HG03521 (cell line): ENCODE measurements at regions not wholly inside any gene's neighbourhood (a gene's known extent, or its start where the extent isn't known, plus 50 kb on each side); places are given as distances from the start of the nearest gene placed in this dataset.
"Not testable (repeated sequence)": the region's sequence is repeated elsewhere in the genome, so short reads cannot be mapped to it uniquely, and the experiment has no call there.

ENCODE experiments used
- ATAC-seq: cut with Tn5 transposase; IDR thresholded peaks from one replicate; pipeline ENCODE4 v1.9.1; 2021; ENCODE audit warnings: mild to moderate bottlenecking, moderate library complexity; ENCODE audit not compliant: unreplicated experiment

DNA sequence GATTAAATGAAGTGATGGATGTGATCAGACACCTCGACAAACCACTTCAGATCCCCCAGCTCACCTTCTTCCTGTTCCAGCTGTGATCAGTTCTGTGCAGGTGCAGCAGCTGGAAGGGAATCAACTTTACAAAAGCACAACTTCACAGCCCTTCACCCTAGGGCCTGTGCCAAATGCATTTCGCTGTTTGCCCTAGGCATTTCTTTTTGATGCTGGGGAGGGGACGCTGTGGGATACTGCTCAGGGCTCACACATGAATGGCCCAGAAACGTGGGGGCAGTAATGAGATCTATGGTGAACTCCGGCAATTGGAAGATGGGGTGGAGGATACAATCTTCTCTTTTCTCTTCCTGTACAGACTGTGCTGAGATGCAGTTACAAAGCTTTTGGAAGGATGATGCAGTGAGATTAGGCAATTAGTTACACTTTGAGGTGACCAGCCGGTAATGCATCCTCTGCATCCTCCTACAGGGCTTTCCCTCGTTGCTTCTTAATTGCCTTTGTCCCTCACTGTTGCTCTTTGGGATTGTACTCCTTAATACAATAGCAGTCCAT lies 215.1 kb upstream of the PITX2 start:
- ATAC-seq: no peak

DNA sequence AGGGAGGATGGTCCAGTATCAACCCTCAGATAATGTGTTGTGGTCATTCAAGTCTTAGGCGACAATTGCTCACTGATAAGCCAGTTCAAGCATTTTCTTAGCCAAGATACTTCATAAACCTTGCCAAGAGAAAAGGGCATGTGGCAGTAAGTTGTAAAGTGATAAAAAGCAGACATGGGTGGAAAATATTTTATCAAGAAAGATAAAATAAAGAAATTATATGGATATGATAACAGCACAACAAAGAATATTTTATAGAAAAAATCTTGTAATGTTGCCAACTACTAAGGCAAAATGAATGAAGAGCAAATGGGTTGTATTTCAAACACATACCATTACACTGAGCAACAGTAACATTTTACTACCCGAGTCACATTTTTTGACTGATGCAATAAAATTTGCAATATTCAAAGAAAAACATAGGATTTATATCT lies 217.4 kb upstream of the PITX2 start:
- no peak for ATAC-seq

DNA sequence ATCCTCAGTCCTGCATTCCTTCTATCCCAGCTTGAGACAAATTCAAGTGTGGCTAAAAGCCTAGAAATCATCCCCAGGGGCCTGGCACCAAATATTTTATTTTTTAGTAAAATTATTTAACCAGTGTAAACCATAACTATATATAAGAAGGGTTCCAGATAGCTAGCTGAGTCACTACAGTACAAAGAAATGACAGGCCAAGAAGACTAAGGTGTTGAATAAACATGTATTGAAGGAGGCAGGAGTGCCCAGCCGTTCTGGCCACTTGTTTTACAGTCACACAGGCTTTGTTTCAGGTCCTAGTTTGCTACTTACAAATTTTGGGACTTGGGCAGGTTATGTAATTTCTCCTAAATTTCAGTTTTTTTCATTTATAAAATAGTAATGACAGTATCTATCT lies 225.9 kb upstream of the PITX2 start:
- no peak for ATAC-seq

DNA sequence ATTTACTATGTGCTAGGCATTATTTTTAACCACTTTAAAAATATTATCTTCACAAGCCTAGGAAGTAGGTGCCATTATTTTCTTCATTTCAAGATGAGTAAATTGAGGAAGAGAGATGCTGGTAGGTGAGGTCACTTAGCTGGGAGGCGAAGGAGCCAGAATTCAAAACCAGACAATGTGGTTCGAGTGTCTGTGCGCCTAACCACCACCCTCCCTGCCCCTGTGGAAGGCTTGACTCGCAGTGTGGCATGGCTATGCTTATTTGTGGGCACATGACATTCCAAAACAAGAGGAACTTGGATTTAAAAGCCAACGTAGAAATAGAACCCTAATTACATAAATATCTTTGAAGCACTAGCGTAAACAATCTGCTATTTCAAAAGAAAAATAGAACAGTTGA lies 226.6 kb upstream of the PITX2 start:
- no peak for ATAC-seq

DNA sequence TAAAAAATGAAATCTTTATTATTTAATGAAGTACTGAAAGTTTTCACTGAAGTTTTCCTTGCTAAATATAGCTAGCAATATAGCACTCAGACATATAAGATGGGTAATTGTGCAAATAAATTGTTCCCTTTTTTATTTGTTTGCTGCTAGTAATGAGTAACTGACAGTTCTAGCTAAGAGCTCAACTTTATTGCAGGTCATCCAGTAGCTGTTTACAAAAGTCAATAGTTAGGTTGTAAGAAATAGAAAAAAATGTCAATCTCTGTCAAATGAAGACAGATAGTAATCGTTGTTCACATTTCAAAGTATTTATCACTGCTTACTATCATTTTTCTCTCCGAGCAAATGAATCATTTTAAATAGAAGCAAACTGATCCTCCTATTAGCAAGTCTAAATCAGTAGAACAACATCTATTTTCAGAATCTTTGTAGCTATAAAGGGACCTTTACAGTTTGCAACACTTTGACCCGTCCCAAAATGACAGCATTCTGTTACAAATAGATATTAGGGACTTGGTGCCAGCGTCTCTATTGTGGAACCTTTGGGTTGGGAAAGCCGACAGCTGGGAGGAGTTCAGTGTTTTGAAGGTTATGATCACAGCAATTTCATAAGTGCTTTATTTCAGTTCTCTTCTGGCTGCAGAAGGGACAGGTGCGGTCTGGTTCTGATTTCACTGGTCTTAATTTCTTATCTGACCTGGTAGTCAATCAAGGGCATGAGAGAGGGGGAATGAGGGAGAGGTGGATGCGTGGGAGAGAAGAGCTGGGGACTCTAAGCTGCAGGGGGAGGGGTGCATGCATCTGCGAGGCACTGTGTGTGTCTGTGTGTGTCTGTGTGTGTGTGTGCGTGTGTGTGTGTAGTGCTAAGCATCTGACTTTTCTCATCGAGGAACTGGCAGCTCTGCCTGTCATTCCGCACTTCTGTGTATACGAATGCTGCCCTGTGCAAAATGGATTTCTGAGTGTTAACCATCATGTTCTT lies 227.9 kb upstream of the PITX2 start:
- ATAC-seq: no peak

DNA sequence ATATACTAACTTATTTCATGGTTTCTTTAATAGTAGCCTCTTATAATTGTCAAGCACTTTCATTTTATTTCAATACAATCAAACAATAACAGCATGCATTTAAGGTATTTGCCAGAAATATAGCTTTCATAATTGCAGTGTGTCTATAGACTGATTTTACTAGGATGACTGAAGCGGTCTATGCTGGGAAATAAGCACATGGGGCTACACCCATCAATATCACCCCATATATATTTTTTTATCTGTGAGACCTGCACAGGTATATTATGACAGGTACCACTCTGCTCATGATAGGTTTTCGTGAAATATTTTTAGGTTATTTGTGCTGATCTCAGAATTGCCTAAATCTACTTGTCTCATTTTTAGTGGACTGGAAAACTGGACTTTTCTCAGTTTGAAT lies 229.1 kb upstream of the PITX2 start:
- no peak for ATAC-seq

- ATAC-seq: no peak
Observed at GRCh38 chr4:110852793-110853192, 229.9 kb upstream of the PITX2 start.

DNA sequence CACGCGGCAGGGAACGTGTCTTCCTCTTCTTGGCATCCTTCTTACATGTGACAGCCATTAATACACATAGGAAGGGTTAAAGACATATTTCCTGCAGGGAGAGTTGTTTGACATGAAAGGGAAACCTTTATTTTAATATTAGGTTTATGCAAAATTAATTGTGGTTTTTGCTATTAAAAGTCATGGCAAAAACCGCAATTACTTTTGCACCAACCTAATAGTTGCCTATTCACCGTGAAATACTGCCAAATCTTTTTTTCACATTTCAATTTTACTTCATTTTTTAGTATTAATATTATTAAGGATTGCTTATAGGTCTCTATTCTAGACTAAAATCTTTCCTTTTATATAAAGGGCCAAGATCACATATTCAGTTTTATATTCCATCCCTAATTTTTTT lies 230.4 kb upstream of the PITX2 start:
- ATAC-seq: no peak

- no peak for ATAC-seq
Observed at GRCh38 chr4:110854021-110854678, 231.3 kb upstream of the PITX2 start.

DNA sequence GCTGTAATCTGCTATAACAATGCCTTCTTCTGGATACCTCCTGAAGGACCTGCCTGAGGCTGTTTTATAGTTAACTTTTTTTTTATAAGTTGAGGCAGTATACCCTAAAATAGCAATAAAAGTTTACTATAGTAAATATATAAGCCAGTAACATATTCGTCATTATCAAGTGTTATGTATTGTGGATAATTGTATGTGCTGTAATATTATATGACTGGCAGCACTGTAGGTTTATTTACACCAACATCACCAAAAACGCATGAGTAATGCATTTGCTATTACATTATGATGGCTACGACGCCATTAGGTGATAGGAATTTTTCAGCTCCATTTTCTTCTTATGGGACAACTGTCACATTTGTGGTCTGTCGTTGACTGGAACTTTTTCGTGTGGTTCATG lies 237.2 kb upstream of the PITX2 start:
- no peak for ATAC-seq

GRCh38 chr4:110860901-110861300 lies 238.0 kb upstream of the PITX2 start:
- ATAC-seq: no peak

DNA sequence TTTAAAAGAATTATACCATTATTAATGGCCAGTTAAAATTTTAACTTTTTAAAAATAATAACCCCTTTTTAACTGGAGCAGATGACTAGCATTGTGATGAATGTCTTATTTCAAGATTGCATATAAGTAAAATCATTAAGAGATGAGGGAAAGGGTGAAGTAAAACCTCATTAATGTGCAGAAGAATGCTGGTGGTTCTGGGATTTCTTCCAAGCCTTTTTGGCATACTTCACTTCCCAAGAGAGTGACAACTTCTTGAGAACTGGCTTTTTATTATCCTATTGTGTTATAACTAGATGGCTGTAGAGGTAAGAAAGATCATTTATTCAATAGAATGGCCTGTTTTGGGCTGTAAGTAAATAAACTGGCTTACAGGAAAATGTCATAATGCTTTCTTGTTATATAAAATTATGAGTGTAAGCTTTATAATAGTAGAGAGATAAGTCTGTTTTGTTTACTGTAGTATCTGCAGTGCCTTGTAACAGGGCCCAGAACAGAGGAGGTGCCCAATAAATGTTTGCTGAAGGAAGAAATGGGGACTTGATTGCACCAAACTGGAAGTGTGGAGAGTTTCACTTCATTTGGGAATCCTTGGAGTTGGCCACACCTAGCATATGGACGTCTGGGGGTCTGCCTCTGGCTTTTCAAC lies 242.9 kb upstream of the PITX2 start:
- no peak for ATAC-seq

- peak; percentile 51 for ATAC-seq
Observed at GRCh38 chr4:110867251-110867960, 244.5 kb upstream of the PITX2 start.

DNA sequence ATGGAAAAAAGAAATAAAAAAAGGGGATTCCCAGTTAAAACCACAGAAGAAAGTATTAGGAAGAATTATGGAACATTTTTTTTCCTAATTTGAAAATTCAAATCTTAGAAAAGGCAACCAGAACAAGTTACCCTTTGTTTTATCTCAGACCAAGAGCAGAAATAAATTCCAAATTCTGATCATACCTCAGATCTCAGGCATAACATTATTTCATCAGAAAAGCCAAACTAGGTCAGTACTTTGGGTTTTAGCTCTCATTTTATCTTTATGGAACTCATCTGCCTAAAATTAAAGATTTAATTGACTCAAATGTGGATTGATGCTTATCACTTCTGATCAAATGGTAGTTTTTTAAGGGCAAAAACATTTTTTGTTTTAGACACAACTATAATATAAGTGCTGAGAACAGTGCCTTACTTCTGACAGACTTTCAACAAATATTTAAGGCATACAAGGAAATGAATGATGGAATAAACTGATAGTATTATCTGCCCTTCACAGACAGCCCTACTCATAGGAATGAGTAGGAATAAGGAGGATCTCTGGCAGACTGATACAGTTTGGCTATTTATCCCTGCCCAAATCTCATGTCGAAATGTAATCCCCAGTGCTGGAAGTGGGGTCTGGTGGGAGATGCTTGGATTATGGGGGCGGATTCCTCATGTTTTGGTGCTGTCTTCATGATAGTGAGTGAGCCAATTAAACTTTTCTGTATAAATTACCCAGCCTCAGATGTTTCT lies 245.3 kb upstream of the PITX2 start:
- ATAC-seq: no peak

DNA sequence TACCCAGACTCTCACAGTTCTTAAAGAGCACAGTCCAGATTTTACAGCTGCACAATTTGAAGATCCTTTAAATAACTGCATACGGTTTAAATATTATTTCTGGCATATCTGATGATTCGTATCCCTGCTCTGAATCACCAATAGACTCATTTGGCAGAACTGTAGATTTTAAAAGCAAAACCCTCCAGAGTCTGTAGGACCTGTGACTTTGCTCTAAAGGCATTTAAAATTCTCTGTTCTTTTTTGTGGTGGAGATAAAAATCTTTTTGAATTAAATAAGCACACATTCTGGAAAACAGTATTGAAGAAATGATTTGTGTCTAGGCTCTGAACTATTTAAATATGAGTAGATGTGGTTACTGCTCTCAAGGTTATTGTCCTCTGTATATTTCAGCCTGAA lies 246.2 kb upstream of the PITX2 start:
- no peak for ATAC-seq

DNA sequence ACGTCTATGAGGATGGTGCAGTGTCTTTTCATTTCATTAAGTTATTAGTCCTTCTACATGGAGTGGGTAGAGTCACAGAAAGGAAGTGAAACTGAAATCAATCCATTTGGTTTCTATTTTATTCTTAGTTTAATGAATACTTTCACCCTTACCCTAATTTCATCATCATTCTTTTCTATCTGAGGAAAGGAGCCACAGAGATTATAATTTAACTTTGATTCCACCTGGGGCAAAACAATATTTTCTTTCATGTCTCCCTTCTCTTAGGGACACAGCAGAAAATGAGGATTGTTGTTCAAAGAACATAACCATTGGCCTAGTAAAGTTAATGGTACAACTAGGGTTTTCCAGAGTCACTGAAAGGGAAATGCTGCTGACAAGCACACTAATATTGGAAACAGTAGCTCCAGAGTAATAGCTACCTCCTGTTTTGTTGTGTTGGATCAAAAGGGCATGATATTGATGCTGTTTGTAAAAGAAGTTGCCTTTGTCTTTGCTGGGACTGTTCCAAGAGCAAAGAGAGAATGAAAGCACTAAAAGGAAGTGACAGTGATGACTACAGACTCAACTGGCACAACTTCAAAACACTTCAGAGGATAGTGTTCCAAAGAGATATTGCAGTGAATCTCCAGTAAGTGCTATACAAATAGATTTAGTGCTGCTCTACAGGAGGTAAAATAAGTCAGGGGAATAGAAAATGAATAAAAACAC lies 247.1 kb upstream of the PITX2 start:
- ATAC-seq: peak; percentile 84

DNA sequence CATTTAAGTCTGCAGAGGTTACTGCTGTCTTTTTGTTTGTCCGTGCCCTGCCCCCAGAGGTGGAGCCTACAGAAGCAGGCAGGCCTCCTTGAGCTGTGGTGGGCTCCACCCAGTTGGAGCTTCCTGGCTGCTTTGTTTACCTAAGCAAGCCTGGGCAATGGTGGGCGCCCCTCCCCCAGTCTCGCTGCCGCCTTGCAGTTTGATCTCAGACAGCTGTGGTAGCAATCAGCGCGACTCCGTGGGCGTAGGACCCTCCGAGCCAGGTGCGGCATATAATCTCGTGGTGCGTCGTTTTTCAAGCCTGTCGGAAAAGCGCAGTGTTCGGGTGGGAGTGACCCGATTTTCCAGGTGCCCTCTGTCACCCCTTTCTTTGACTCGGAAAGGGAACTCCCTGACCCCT lies 253.3 kb upstream of the PITX2 start:
- not testable (repeated sequence) for ATAC-seq

DNA sequence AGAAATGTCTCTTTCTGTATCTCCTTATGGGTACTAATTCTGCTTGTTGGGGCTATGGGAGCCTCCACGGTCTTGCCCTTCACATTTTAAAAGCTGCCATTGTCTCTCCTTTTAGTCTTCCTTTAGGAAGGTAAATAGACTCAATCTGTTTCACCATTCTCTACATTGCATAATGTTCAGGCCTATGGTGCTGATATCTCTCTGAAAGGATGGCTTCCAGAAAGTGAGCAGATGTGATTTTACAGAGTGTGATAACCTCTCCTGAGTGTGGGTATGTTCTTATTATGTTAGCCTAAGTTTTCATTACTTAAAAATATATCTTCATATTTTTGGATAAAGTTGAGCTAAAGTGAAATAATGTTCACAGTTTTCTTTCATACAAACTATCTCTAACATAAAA lies 254.0 kb upstream of the PITX2 start:
- ATAC-seq: no peak

GRCh38 chr4:110877778-110878370 lies 255.0 kb upstream of the PITX2 start:
- ATAC-seq: no peak
